HFFc6 (cell line): ENCODE measurements at regions not wholly inside any gene's neighbourhood (a gene's known extent, or its start where the extent isn't known, plus 50 kb on each side); places are given as distances from the start of the nearest gene placed in this dataset.

ENCODE experiments used
- DNase-seq: peaks from one replicate; pipeline ENCODE4 v3.0.0-alpha.2; 2018
- H3K27ac Mint-ChIP-seq: 2 replicates; pipeline ENCODE4 v1.8.0; 2020; ENCODE audit warnings: mild to moderate bottlenecking, mixed read lengths
- H3K27me3 Mint-ChIP-seq: 2 replicates; pipeline ENCODE4 v1.8.0; 2021; ENCODE audit warnings: mild to moderate bottlenecking, moderate library complexity, mixed read lengths; ENCODE audit not compliant: insufficient read depth
- H3K36me3 Mint-ChIP-seq: 2 replicates; pipeline ENCODE4 v1.8.0; 2021; ENCODE audit warnings: low read depth, mixed read lengths
- H3K4me1 Mint-ChIP-seq: 2 replicates; pipeline ENCODE4 v1.8.0; 2020; ENCODE audit warnings: low read depth, mixed read lengths
- H3K4me3 Mint-ChIP-seq: 2 replicates; pipeline ENCODE4 v1.8.0; 2020; ENCODE audit warnings: mild to moderate bottlenecking, moderate library complexity, mixed read lengths
- H3K9me3 Mint-ChIP-seq: 2 replicates; pipeline ENCODE4 v1.8.0; 2020; ENCODE audit warnings: mild to moderate bottlenecking, mixed read lengths
- CTCF ChIP-seq: fragments of 200-600 bp; sonication (generic); IDR thresholded peaks from 2 replicates; pipeline ENCODE4 v1.5.0; 2021; ENCODE audit warnings: antibody characterized with exemption, mild to moderate bottlenecking

- no peak overlapping the region for H3K4me3 Mint-ChIP-seq
- no peaks in the 10 kb centered on the region for H3K4me1 Mint-ChIP-seq
- peaks cover 34% of the 10 kb centered on the region for H3K9me3 Mint-ChIP-seq
- no peak for DNase-seq
- no peaks in the 10 kb centered on the region for H3K27me3 Mint-ChIP-seq
- H3K27ac Mint-ChIP-seq: no peak overlapping the region
- H3K36me3 Mint-ChIP-seq: no peaks in the 10 kb centered on the region
- no peak for TF ChIP-seq CTCF
These were observed 265.9 kb upstream of the NOVA1 start for GRCh38 chr14:26863736-26864135.

GRCh38 chr14:26866721-26867120 lies 268.9 kb upstream of the NOVA1 start:
- no peak for TF ChIP-seq CTCF
- Mint-ChIP-seq H3K27ac (no peak overlapping the region), H3K4me1 (no peaks in the 10 kb centered on the region), H3K27me3 (no peaks in the 10 kb centered on the region), H3K4me3 (no peak overlapping the region), H3K36me3 (no peaks in the 10 kb centered on the region), H3K9me3 (peaks cover 42% of the 10 kb centered on the region)
- no peak for DNase-seq

GRCh38 chr14:26867171-26867757 lies 269.4 kb upstream of the NOVA1 start:
- H3K27ac Mint-ChIP-seq: no peak overlapping the region

GRCh38 chr14:26870096-26870495 lies 272.3 kb upstream of the NOVA1 start:
- no peak overlapping the region for H3K4me3 Mint-ChIP-seq
- H3K4me1 Mint-ChIP-seq: no peaks in the 10 kb centered on the region
- H3K9me3 Mint-ChIP-seq: peaks cover 58% of the 10 kb centered on the region
- no peak overlapping the region for H3K27ac Mint-ChIP-seq
- 0 out of 2 replicates have a peak, but pooled peaks cover 5% of the 10 kb centered on the region for H3K36me3 Mint-ChIP-seq
- H3K27me3 Mint-ChIP-seq: no peaks in the 10 kb centered on the region; the same call in 1 of the 2 replicates
- TF ChIP-seq CTCF: no peak
- no peak for DNase-seq

More at GRCh38 chr14:26867171-26867757, 269.4 kb upstream of the NOVA1 start:
- no peaks in the 10 kb centered on the region for H3K36me3 Mint-ChIP-seq
- DNase-seq: no peak
- no peaks in the 10 kb centered on the region for H3K4me1 Mint-ChIP-seq
- peaks cover 42% of the 10 kb centered on the region for H3K9me3 Mint-ChIP-seq
- H3K4me3 Mint-ChIP-seq: no peak overlapping the region
- no peak for TF ChIP-seq CTCF
- no peaks in the 10 kb centered on the region for H3K27me3 Mint-ChIP-seq

GRCh38 chr14:26870722-26871617 lies 273.1 kb upstream of the NOVA1 start:
- no peak overlapping the region for H3K27ac Mint-ChIP-seq
- no peaks in the 10 kb centered on the region; the same call in 1 of the 2 replicates for H3K27me3 Mint-ChIP-seq
- no peaks in the 10 kb centered on the region for H3K4me1 Mint-ChIP-seq
- TF ChIP-seq CTCF: no peak
- H3K9me3 Mint-ChIP-seq: peaks cover 58% of the 10 kb centered on the region
- no peak for DNase-seq
- no peak overlapping the region for H3K4me3 Mint-ChIP-seq
- 0 out of 2 replicates have a peak, but pooled peaks cover 5% of the 10 kb centered on the region for H3K36me3 Mint-ChIP-seq
